Fibroblast of upper back skin (primary cell): ENCODE measurements at regions not wholly inside any gene's neighbourhood (a gene's known extent, or its start where the extent isn't known, plus 50 kb on each side); places are given as distances from the start of the nearest gene placed in this dataset.

Source experiments
- DNase-seq: peaks from one replicate; pipeline ENCODE4 v3.0.0-alpha.2; 2013

DNA sequence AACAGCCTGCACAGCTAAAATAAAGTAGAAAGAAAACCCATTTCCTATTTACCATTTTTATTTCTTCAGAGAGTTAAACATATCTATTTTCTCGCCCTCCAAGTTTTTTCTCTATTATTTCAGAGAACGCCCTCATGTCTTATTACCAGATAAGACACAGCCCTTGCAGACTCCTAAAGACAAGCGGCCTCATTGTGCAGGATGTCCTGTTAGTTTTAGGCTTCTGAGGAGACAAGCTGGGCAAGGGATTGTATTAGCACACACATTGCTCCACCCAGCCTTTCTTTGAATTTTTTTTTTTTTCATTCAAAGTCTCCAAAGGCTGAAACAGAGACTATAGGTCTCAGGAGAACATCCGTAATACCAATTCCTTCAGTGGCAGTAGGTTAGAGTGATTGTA is 101.8 kb upstream of the UBL3 start:
- DNase-seq = no peak

DNA sequence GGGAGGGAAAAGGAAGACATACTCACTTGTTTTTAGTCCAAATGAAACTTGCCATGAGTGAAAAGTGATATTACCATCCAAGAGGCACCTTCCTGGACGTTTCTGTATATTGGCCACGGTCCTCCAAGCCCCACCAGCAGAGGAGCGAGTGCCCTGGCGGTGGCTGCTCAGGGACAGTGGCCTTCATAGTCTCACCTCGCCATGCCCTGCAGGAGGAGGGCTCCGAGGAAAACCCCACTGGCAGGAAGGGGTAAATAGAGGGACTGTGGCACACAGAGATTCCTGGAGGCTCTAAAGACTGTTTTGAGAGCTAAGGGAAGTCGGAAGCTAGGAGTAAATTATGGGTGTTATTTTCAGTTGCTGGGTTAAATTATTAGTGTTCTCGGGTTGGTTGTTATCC is 98.4 kb upstream of the UBL3 start:
- DNase-seq = no peak

GRCh38 chr13:29948244-29948643 is 97.8 kb upstream of the UBL3 start:
- DNase-seq = peak; percentile 32

DNA sequence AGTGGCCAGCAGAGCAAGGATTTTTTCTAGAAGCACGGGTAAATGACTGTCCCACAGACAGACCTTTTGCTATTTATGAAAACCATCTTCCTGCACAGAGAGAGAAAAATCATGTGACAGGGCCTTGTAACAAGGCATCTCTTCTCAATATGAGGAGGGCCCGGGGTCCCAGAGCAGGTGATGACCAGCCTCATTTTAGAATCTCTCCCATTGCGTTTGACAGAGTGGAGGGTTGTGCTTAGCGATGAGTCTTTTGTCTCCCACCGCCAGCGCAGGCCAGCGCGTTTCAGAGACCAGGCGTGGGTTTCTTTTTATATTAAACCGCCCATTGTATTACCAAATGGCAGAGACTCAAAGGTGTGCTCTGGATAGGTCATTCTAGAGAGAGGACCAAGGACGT is 97.4 kb upstream of the UBL3 start:
- no peak for DNase-seq

GRCh38 chr13:29946093-29946492 is 95.7 kb upstream of the UBL3 start:
- DNase-seq = no peak

DNA sequence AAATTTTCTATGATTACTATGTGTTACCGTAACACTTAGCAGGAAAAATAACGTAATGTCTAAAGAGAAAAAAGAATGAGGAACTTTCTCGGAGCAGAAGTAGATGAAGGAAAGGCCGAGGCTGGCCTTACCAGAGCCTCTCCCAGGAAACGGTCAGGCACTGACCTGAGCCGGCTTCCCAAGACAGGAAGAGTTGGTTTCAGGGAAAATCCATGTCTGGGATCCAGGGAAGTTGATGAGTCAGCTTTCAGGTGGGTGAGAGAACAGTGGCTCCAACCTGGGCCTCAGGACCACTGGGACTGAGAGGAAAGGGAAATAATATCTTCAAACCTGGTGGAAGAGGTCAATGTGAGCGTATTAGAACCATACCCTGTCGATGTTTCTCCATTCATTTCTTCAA is 93.3 kb upstream of the UBL3 start:
- no peak for DNase-seq

GRCh38 chr13:29943273-29943672 is 92.9 kb upstream of the UBL3 start:
- DNase-seq = no peak

GRCh38 chr13:29940715-29941114 is 90.3 kb upstream of the UBL3 start:
- no peak for DNase-seq

DNA sequence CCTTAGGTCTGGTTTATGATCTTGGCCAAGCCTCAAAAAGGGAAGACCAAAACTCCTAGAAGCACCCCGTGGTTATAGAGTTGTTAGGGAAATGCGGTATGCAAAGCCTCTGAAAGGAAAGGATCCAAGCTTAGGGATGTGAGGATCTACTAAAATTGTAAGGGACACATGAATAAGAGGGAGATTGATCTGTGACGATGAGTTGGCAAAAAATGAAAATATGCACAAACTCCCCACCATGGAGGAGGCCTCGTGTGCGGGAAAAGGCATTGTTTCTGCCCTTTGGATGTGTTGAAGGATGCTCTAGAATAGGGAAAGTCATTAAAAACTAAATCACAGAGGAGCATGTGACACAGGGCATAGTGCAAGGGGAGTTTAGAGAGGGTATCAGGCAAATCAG is 88.7 kb upstream of the UBL3 start:
- no peak for DNase-seq

DNA sequence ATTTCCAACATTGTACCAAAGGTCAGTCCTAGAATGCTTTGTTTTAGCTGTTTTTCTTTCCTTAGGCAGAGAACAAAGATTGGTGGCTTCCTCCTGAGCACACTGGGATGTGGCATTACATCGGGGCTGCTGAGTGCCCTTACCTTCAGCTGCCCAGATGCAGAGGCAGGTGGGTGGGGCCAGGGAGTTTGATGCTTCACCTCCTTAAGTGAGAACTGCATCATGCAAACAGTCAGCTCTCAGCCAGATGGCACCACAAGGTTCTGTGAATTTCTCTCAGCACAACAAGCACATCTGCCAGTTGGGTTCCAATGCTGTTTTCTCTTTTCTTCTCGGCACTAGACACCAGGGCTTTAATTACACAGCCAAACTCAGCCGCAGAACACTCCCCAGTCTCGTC is 87.4 kb upstream of the UBL3 start:
- no peak for DNase-seq

DNA sequence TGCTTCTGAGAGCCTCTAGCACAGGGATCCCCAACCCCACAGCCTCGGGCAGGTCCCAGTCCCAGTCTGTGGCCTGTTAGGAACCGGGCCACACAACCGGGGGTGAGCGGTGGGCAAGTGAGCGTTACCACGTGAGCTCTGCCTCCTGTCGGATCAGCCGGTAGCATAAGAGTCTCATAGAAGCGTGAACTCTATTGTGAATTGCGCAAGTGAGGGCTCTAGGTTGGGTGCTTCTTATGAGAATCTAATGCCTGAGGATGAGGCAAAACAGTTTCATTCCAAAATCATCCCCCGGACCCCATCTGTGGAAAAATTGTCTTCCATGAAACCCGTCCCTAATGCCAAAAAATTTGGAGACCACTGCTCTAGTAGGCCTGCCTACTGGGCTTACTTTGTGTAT is 87.0 kb upstream of the UBL3 start:
- no peak for DNase-seq

DNA sequence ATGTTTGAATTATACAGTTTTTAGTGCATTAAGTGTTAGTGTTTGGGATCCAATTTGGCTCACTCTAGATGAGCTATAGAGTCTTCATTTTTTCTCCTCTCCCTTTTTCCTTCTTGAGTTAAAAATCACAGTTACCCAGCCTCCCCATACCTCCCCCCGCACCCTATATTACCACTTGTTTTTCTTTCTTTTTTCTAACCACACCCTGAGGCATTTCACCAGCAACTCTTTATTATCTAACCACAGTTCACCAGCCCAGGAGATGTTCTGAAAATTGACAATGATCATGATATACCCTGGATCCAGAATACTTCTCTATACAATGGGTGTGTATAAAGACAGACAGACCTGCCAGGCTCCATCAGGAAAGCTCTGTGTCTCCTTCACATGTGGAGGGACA is 86.5 kb upstream of the UBL3 start:
- DNase-seq = no peak

GRCh38 chr13:29936051-29936813 is 85.8 kb upstream of the UBL3 start:
- no peak for DNase-seq

DNA sequence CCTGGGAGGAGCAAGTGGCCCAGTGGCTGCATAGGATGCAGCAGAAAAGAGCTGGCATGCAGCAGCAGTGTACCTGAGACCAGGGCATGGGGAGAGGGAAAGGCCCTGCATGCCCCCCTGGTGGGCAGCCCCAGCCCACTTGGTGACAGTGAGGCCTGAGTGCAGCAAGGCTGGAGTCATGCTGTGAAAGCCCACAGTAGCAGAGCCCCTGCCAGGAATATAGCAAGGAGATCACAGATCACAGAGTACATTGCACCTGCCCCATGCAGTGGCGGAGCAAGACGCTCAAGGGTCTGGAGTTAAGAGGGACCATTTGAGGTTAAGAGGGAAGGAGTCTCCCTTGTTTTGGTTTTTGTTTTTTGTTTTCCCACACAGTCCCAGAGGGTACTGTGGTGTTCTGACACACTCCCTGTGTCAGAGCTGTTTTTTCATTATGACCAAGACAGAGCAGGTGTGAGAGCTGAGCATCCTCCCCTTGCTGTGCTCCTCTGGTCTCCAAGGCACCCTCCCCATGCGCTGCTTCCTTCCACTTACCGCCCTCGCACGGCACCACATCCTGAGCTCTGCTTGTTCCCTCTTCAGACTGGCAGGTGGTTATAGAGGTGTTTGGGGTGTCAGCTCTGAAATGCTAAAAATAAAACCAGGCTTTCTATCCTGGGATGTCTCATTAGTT is 85.0 kb upstream of the UBL3 start:
- no peak for DNase-seq

DNA sequence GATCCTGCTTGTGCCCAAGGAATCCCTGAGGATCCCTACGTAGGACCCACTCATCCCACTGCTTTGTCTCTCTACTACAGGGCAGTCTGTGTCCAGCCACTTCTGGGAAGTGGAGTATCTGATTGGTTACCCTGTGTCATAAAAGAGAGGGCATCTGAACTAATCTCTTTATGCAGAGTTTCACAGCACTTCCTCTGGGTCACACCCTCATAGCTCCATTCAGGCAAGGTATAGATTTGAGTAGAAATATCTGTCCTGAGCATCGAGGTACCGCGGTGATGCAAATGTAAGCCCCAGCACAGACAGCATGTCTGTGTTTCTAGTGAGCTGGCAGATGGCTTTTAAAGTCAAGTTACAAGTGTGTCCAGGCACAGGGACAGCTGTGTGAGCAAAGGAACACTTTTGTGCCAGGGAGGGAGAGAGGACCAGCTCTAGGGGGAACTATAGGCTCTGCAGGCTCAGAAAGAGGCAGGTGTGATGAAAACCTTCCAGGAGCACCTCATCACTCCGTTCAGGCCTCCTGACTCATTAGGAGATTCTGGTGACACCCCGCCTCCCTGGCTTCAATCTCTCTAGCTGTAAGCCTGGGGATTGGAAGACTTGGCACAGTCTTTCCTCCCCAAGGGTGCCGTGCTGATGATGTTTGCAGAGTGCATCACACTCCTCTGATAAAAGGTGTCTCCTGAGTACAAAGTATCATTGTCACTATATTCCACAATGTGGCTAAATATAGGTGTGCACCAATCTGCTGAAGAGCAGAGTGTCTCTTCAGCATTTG is 84.3 kb upstream of the UBL3 start:
- DNase-seq = no peak

DNA sequence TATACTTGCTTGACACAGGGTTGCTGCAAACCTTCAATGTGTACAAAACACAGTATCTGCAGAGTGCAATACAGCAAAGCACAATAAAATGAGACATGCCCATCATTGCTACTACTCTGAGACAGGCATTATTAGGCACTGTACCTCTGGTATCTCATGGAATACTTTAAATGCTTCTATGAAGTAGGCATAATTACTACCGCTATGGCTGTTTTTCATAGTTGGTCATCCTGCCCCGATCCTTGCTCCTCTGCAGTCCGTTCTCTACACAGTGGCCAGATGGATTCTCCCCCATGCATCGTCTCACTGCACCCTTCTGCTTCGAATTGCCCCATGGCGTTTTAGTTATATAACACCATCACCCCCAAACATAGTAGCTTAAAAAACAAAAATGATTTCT is 83.0 kb upstream of the UBL3 start:
- no peak for DNase-seq

GRCh38 chr13:29931696-29932095 is 81.3 kb upstream of the UBL3 start:
- no peak for DNase-seq

DNA sequence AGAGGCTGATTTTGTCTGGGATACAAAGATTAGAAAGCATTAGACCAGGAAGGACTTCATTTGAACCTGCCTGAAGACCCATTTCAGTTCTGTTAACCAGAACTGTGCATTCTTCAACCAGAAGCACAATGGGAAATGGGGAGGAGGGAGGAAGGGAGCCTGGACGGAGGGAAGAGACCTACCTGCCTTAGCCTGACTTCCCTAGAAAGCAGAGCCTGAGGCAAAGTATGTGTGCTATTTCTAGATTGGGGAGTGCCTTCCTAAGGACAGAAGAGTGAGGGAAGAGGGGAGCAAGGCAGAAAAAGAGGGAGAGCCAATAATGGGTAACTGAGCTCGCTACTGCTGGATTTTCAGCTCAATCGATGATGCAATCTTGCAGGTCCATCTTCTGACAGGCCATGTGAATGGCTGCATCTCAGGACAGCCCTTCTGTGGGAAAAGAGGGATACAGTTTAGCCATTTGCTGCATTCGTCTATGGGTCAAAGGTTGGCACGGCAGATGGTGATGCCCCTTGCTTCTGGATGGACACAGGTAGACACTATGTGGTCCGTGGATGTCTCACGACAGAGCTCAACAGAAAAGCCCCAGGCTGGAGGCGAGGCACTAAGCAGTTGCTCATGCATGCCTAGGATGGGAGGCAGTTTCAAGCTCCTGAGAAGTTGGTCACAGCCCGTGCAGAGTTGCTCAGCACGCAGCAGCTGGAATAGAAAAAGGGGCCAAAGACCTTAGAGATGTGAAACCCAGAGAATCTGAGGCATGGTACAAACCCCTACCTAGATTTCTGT is 78.8 kb upstream of the UBL3 start:
- no peak for DNase-seq

GRCh38 chr13:29926098-29926476 is 75.7 kb upstream of the UBL3 start:
- no peak for DNase-seq

- DNase-seq = peak; percentile 85
Measured at GRCh38 chr13:29925457-29926097, 75.2 kb upstream of the UBL3 start.

DNA sequence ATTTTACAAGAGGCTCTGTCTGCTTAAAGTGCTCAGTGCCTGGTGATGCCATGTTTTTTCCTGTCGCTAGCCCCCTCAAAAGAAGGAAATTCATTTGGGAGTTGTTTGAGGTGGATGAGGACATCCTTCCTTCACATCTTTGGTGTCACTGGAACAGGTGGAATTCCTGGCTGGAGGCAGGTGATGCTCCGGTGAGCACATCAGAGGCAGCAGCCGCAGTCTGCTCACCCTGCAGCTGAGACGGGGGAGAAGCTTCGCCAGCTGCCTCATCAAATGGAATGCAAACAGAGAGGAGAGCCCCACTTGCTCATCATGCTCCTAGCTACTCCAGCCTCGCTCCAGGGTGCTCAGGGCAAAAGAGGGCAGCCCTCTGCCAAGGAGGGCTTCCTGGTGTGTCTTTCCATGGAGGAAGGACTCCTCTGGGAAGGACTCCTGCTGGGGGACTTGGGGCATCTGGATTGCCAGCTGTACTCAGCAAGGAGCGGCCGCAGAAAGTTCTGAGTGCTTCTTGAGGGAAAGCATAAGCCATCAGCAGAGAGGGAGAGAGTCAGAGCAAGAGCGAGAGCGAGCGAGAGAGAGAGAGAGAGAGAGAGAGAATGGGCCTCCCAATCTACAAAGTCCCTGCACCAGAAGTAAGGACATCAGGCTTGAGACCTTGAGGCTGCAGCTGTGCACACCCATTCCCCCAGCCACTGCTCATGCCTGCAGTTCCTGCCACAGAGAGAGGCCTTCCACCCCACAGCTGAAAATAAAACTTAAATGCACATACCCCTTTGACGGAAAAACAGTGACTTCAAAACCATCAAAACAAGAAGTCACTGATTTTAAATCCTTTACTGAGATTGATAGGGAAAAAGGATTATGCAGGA is 74.3 kb upstream of the UBL3 start:
- DNase-seq = peak; percentile 83
